Bronchial epithelial cell (primary cell): ENCODE measurements at regions not wholly inside any gene's neighbourhood (a gene's known extent, or its start where the extent isn't known, plus 50 kb on each side); places are given as distances from the start of the nearest gene placed in this dataset.

ENCODE experiments used
- DNase-seq: peaks from one replicate; pipeline ENCODE4 v3.0.0-alpha.2; 2010; ENCODE audit warnings: low read depth
- FAIRE-seq: peaks from 2 replicates; lab custom pipeline; 2011; peaks lifted over from hg19 to GRCh38; lab: Jason Lieb, UNC
- H3K27me3 ChIP-seq: 2 replicates; pipeline ENCODE4 v1.5.1; 2011; ENCODE audit warnings: low read length; ENCODE audit not compliant: control insufficient read depth, insufficient read depth
- H3K36me3 ChIP-seq: 2 replicates; pipeline ENCODE4 v1.5.1; 2011; ENCODE audit warnings: low read length; ENCODE audit not compliant: control insufficient read depth, insufficient read depth
- H3K4me3 ChIP-seq: 2 replicates; pipeline ENCODE4 v1.5.1; 2011; ENCODE audit warnings: mild to moderate bottlenecking, low read depth, low read length, control low read depth
- TF ChIP-seq, protein P1 (sequence below): IDR thresholded peaks from 2 replicates; pipeline ENCODE4 v1.5.1; 2011; ENCODE audit warnings: mild to moderate bottlenecking, moderate library complexity, low read length, control low read depth, inconsistent platforms; ENCODE audit not compliant: insufficient read depth, severe bottlenecking

DNA sequence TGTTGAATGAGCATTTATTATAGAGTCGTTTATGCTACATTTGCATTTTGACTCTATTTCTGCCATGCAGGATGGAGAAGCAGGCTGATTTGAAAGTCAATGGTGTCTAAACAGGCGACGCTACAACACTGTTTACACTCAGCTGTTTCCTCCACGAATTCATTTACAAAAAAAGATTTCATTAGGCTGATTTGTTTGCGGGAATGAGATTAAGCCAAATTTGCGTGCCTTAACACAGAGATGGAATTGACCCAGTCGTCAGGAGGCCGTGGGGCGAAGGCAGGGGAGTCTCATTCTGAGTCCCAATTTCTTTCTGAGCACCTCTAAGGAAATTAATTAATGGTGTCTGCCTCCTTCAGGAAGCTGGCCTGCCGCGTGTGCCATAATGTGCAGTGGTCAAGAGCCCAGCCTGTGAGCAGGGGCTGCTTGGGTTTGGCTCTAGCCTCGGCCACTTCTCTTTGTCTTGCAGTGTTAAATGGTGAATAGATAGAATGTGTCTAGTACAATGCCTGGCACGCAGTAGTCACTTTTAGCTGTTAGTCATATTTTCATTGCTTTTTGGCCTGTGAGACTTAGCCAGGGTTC lies 88.6 kb upstream of the NKD1 start:
- peak; percentile 28 for FAIRE-seq

DNA sequence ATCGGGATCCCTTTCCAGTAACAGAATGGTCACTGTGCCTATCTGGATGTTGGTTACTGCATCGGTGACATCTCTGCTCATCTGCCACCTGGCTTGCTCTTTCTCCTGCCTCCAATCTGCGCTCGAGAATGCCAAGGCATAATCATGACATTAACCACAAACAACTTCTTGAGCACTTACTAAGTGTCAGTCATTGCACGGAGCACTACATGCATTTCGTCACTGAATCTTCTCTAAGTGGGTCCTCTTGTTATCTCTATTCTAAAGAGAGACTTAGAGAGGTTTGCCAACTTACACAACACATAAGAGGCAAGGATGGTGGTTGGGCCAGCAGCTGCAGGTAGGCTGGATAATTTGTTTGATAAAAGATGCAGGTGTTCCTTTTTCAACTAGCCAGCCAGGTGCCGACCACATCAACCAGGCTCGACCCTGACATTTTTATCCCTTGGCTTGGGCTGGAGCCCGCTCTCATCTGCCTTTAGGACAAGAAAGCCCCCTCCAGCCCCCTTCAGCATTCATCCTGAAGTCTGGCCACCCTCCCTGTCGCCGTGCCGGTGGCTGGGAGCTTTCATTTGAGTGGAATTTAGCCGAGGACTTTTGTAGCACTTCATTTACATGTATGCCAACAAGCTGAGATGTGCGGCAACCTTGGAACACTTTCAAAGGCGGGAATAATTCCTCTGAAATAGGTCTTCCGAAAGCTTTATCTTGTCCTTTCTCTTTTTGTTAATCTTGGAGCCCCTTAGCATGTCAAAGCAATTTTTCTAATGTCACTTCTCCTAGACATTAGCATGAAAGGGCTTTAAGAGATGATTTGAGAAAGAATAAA lies 89.3 kb upstream of the NKD1 start:
- H3K27me3 ChIP-seq = peaks cover 4% of the 10 kb centered on the region
- no peak for DNase-seq
- TF ChIP-seq, protein P1, sequence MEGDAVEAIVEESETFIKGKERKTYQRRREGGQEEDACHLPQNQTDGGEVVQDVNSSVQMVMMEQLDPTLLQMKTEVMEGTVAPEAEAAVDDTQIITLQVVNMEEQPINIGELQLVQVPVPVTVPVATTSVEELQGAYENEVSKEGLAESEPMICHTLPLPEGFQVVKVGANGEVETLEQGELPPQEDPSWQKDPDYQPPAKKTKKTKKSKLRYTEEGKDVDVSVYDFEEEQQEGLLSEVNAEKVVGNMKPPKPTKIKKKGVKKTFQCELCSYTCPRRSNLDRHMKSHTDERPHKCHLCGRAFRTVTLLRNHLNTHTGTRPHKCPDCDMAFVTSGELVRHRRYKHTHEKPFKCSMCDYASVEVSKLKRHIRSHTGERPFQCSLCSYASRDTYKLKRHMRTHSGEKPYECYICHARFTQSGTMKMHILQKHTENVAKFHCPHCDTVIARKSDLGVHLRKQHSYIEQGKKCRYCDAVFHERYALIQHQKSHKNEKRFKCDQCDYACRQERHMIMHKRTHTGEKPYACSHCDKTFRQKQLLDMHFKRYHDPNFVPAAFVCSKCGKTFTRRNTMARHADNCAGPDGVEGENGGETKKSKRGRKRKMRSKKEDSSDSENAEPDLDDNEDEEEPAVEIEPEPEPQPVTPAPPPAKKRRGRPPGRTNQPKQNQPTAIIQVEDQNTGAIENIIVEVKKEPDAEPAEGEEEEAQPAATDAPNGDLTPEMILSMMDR = no peak
- H3K36me3 ChIP-seq = no peaks in the 10 kb centered on the region
- H3K4me3 ChIP-seq = no peak overlapping the region
- no peak for FAIRE-seq

More for the DNA sequence above, 88.6 kb upstream of the NKD1 start:
- TF ChIP-seq, protein P1 = no peak
- Histone ChIP-seq H3K27me3 (peaks cover 4% of the 10 kb centered on the region), H3K4me3 (no peak overlapping the region), H3K36me3 (no peaks in the 10 kb centered on the region)
- DNase-seq = no peak

DNA sequence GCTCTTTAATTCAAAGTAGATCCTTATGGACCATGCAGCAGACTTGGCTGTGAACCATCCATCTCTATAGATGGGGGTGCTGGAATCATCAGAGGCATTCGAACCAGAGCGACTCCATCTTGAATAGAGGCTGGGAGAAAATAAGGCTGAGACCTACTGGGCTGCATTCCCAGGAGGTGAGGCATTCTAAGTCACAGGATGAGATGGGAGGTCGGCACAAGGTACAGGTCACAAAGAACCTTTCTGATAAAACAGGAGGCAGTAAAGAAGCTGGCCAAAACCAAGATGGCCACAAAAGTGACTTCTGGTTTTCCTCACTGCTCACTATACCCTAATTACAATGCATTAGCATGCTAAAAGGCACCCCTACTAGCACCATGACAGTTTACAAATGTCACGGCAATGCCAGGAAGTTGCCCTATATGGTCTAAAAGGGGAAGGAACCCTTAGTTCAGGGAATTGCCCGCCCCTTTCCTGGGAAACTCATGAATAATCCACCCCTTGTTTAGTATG lies 89.2 kb upstream of the BRD7 start:
- peaks cover 4% of the 10 kb centered on the region for H3K27me3 ChIP-seq
- FAIRE-seq (no peak), DNase-seq (no peak)
- no peaks in the 10 kb centered on the region for H3K36me3 ChIP-seq
- H3K4me3 ChIP-seq = no peak overlapping the region
- TF ChIP-seq, protein P1 = no peak

DNA sequence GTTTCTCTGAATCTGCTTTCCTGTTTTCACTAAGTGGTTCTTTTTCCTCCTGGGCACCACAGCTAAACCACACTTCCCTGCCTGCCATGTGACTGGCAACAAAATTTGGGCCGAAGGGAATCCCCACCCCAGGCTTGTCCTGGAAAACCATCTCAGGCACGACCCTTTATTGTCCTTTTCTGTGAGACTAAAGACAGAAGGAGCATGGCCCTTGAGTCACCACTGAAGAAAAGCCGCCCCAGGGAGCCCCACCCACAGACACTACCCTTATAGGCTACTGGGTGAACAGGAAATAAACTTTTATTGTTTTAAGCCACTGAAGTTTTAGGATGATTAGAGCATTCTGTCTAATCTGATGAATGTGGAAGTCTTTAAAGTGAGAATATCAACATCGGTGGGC lies 88.6 kb upstream of the BRD7 start:
- DNase-seq (no peak), FAIRE-seq (no peak)
- peaks cover 4% of the 10 kb centered on the region for H3K27me3 ChIP-seq
- H3K4me3 ChIP-seq = no peak overlapping the region
- no peaks in the 10 kb centered on the region for H3K36me3 ChIP-seq
- TF ChIP-seq, protein P1 = no peak

DNA sequence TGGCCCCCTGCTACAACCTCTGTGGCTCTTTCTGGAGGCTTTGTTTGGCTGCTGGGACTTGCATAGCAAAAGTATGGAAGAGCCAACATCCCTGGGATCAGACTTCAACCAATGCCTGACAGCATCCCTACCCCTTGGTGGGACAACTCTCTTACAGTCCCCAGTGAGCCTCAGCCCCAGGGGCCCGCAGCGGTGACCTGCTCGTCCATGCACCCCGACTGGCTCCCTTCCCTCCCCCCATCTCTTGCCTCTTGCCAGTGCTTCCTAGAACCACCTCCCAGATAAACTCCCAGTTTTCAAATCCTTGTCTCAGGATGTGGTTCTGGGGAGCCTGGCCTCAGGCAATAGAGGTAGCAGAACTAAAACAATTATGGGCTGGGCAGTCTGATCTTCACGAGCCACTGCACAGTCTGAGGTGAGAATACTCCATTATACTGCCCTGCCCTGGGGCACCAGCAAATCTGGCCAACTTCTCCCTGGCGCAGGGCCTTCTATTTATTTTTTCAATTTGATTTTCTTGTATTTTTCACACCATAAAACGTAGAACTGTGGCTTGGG lies 86.6 kb upstream of the BRD7 start:
- FAIRE-seq (no peak), DNase-seq (no peak)
- Histone ChIP-seq H3K36me3 (no peaks in the 10 kb centered on the region), H3K27me3 (peaks cover 4% of the 10 kb centered on the region), H3K4me3 (no peak overlapping the region)
- TF ChIP-seq, protein P1 = no peak
